ENCODE measurements at regions not wholly inside any gene's neighbourhood (a gene's known extent, or its start where the extent isn't known, plus 50 kb on each side); places are given as distances from the start of the nearest gene placed in this dataset.

GRCh38 chr3:18247139-18247695, 177.9 kb downstream of the SATB1 start:
- CTCF ChIA-PET = interaction anchor here (0.6 kb wide), 2 partner anchors 65 to 353 kb away, joined by 3 to 4 read pairs; no protein-coding TSS in a partner anchor
- H3K4me3 Mint-ChIP-seq = no peak overlapping the region
- 0 out of 2 replicates have a peak overlapping the region, but pooled peaks have one; percentile 1 for H3K27ac Mint-ChIP-seq
- no peaks in the 10 kb centered on the region for H3K36me3 Mint-ChIP-seq
- ATAC-seq (no peak), DNase-seq (ENCODE audit: low spot score) (no peak)
- H3K9me3 Mint-ChIP-seq = no peaks in the 10 kb centered on the region
- H3K27me3 Mint-ChIP-seq (ENCODE audit: low read depth) = no peaks in the 10 kb centered on the region
- POLR2A ChIA-PET = no interaction called here
- TF ChIP-seq ZNF281 (CRISPR knock-in tag; IDR thresholded peaks at IDR 0.05) (no peak), PRRX2 (CRISPR knock-in tag; IDR thresholded peaks at IDR 0.05) (no peak), ZNF512 (CRISPR knock-in tag; IDR thresholded peaks at IDR 0.05; ENCODE audit: borderline replicate concordance) (no peak), GTF2I (CRISPR knock-in tag; conservative IDR thresholded peaks at IDR 0.05) (no peak), ZNF425 (CRISPR knock-in tag; conservative IDR thresholded peaks at IDR 0.05) (no peak), RORB (CRISPR knock-in tag; IDR thresholded peaks at IDR 0.05) (no peak), IRF2 (CRISPR knock-in tag; IDR thresholded peaks at IDR 0.05; ENCODE audit: borderline replicate concordance, low read depth) (no peak), HMGA2 (CRISPR knock-in tag; IDR thresholded peaks at IDR 0.05) (no peak), ZNF232 (CRISPR knock-in tag; IDR thresholded peaks at IDR 0.05) (no peak)
- H3K4me1 Mint-ChIP-seq = peaks cover 35% of the 10 kb centered on the region

GRCh38 chr3:18246336-18247060, 178.6 kb downstream of the SATB1 start:
- no peak overlapping the region for H3K4me3 Mint-ChIP-seq
- ChIA-PET POLR2A (no interaction called here), CTCF (no interaction called here)
- H3K36me3 Mint-ChIP-seq = no peaks in the 10 kb centered on the region
- no peak overlapping the region for H3K27ac Mint-ChIP-seq
- TF ChIP-seq SP1 (CRISPR knock-in tag; conservative IDR thresholded peaks at IDR 0.05) = no peak
- TF ChIP-seq JAZF1 (CRISPR knock-in tag; IDR thresholded peaks at IDR 0.05) = no peak
- no peak for TF ChIP-seq ATF3 (CRISPR knock-in tag; conservative IDR thresholded peaks at IDR 0.05)
- TF ChIP-seq ZNF425 (CRISPR knock-in tag; conservative IDR thresholded peaks at IDR 0.05) = no peak
- TF ChIP-seq USF2 (CRISPR knock-in tag; IDR thresholded peaks at IDR 0.05) = no peak
- TF ChIP-seq NR2C2 (CRISPR knock-in tag; IDR thresholded peaks at IDR 0.05) = no peak
- H3K9me3 Mint-ChIP-seq = no peaks in the 10 kb centered on the region
- no peaks in the 10 kb centered on the region for H3K27me3 Mint-ChIP-seq (ENCODE audit: low read depth)
- ATAC-seq (peak; percentile 40; the same call in 1 of the 2 replicates), DNase-seq (ENCODE audit: low spot score) (no peak)
- peaks cover 35% of the 10 kb centered on the region for H3K4me1 Mint-ChIP-seq

Data from WTC11 (cell line).